IPS-NIHi11 (cell line): ENCODE measurements at regions not wholly inside any gene's neighbourhood (a gene's known extent, or its start where the extent isn't known, plus 50 kb on each side); places are given as distances from the start of the nearest gene placed in this dataset.
"Not testable (repeated sequence)": the region's sequence is repeated elsewhere in the genome, so short reads cannot be mapped to it uniquely, and the experiment has no call there.

ENCODE experiments used
- DNase-seq: peaks from one replicate; pipeline ENCODE4 v3.0.0; 2012; ENCODE audit warnings: mixed read lengths, low spot score

GRCh38 chr7:19296617-19297016, 151.4 kb upstream of the FERD3L start:
- DNase-seq, result no peak

GRCh38 chr7:19295376-19295775, 150.2 kb upstream of the FERD3L start:
- no peak for DNase-seq

- DNase-seq, result no peak
Measured at GRCh38 chr7:19294619-19295018, 149.4 kb upstream of the FERD3L start.

GRCh38 chr7:19293431-19293830, 148.2 kb upstream of the FERD3L start:
- DNase-seq, result no peak

DNA sequence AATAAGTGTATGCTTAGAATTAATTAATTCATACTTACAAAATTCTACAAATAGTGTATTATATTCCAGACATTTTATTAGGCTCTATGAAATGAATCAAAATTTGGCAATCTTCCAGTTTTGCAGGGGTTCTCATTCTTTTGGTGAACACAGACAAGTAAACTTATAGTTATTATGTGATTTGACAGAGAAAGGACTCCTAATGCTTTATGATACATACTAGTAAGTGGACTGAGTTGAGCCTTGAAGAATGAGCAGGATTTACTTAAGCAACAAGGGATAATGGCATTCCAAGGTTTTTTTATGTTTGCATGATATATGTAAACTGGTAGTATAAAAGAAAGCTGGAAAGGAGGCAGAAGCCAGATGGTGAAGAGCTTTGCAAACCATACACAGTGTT, 145.7 kb upstream of the FERD3L start:
- DNase-seq, result no peak

DNA sequence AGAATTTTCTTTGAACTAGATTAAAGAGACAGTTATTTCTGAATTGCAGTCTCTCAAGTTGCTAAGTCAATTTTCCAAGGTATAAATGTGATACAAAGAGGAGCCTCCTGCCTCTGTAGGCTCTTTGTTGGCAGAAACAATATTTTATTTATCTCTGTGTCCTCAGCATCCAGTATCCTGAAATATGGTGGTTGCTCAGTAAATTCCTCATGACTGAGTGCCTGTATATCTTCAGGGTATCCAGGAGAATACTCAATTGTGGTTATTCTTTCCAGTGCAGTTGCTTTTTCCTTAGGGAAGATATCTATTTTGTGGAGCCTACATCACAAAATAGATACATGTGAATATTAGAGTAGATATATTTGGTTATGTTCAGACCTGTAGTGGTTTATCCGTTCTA, 144.8 kb upstream of the FERD3L start:
- no peak for DNase-seq

DNA sequence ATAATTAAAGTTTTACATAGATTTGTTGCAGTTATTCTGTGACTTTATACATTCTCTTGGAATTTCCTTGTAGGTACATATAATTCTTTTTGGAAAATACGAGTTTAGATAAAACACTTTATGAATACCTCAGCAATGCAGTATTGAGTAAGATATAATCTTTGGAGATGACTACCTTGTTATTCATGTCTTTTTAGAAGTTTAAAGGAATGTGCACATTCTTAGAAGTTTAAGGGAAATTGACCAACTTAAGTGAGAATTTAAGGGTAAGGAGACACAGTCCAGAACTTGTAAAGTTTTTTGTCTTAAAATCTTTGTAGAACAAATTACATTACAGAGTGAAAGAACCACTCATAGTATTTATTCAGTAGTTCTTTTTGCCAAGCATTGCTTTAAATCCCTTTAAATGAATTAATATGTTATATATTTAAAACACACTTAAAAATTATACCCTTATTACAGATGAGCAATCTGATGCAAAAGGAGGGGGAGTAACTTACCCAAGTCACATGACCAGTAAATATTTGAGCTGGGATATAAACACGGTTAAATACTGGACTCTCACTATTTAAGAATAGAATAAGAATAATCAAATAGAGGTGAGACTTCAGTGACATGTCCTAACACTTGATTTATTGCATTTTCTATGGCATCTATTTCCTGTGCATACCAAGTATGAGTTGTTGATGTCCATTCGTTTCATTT, 139.5 kb upstream of the FERD3L start:
- DNase-seq, result no peak

GRCh38 chr7:19284136-19284535, 138.9 kb upstream of the FERD3L start:
- DNase-seq, result no peak

DNA sequence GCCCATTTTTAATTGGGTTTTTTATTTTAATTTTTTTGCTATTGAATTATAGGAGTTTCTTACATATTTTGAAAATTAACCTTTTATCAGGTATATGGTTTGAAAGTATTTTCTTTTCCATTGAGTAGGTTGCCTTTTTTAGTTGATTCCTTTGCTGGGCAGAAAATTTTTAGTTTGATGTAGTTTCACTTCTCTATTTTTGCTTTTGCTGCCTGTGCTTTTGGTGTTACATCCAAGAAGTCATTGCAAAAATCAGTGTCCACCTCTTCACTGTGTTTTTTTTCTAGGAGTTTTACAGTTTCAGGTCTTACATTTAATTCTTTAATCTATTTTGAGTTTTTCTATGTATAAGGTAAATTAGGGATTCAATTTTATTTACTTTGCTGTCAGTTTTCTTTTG, 129.8 kb upstream of the FERD3L start:
- DNase-seq, result no peak

DNA sequence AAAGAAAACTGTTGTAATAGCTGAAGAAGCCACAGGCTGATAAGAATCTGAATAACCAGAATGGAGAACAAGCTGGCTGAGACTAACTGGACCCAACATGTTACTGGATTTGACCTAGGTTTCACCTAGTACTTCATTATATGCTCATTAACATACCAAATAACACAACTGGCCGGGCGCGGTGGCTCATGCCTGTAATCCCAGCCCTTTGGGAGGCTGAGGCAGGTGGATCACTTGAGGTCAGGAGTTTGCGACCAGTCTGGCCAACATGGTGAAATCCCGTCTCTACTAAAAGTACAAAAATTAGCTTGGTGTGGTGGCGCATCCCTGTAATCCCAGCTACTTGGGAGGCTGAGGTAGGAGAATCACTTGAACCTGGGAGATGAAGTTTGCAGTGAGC, 127.1 kb upstream of the FERD3L start:
- not testable (repeated sequence) for DNase-seq

- DNase-seq, result no peak
Measured at GRCh38 chr7:19269301-19269700, 124.1 kb upstream of the FERD3L start.

GRCh38 chr7:19268737-19269136, 123.5 kb upstream of the FERD3L start:
- DNase-seq, result no peak

DNA sequence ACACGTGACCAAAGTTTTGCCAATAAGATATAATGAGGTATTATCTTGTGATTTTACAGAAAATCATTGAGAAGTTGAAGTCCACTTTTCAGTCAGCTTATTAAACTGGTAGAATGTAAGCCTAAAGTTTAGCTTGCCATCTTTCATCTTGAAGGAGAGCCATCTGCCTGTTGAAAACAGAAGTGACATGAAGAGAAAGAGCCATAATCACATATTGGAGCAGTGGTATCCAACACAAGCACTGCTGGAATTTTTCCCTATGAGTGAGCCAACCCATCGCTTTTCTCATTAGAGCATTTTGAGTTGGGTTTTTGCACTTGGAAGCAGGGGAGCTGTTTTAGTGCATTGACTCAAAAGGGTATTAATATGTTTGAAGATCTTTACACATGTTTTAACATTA, 117.6 kb upstream of the FERD3L start:
- DNase-seq, result no peak

GRCh38 chr7:19249281-19249680, 104.1 kb upstream of the FERD3L start:
- DNase-seq, result no peak

GRCh38 chr7:19248681-19249080, 103.5 kb upstream of the FERD3L start:
- DNase-seq, result no peak

- no peak for DNase-seq
Measured at GRCh38 chr7:19248115-19248514, 102.9 kb upstream of the FERD3L start.

DNA sequence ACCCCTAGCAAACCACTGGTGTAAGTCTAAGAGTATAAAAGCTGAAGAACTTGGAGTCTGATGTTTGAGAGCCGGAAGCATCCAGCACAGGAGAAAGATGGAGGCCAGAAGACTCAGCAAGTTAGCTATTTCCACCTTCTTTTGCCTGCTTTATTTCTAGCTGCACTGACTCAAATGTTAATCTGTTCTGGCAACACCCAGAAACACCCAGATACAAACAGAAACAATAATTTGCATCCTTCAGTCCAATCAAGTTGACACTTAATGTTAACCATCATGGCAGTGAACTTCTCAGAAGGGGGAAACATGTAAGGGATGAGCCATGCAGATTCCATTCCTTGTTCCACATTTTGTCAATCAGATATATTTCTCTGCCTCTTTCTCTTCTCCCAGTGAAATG, 101.8 kb upstream of the FERD3L start:
- no peak for DNase-seq

DNA sequence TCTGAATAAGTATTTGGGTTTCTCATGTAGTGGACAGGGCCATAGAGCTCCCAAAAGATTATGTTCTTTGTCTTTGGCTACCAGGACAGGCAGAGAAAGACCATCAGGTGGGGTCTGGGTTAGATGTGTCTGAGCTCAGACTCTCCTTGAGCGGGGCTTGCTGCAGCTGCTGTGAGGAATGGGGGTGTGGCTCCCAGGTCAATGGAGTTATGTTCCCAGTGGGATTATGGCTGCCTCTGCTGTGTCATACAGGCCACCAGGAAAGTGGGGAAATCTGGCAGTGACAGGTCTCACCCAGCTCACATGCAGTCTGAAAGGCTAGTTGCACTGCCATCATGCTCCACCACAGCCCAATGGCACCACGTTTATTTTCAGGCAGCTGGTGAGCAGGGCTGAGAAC, 97.0 kb upstream of the FERD3L start:
- no peak for DNase-seq

GRCh38 chr7:19239951-19240350, 94.7 kb upstream of the FERD3L start:
- no peak for DNase-seq

DNA sequence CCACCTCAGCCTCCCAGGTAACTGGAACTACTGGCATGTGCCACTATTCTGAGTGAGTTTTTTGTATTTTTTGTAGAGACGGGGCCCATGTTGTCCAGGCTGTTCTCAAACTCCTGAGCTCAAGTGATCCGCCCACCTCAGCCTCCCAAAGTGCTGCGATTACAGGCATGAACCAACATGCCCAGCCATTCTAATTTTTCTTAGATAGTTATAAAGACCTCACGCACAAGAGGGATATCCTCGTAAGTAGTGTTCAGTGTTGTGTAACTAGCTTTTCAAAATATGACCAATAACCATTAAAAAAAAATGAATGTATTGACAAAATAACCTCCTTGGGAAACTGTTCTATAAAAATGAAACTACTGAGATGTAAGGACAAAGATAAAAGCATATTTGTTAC, 90.5 kb upstream of the FERD3L start:
- no peak for DNase-seq

- no peak for DNase-seq
Measured at GRCh38 chr7:19224951-19225350, 79.7 kb upstream of the FERD3L start.

GRCh38 chr7:19215412-19215811, 70.2 kb upstream of the FERD3L start:
- DNase-seq, result no peak

- DNase-seq, result no peak
Measured at GRCh38 chr7:19213746-19214145, 68.5 kb upstream of the FERD3L start.

- DNase-seq, result no peak
Measured at GRCh38 chr7:19210893-19211413, 65.7 kb upstream of the FERD3L start.
